Panc1 (cell line): ENCODE measurements at regions not wholly inside any gene's neighbourhood (a gene's known extent, or its start where the extent isn't known, plus 50 kb on each side); places are given as distances from the start of the nearest gene placed in this dataset.

Source experiments
- ATAC-seq: fragments of 200-7000 bp; cut with Tn5 transposase; 2 replicates; pipeline ENCODE4 v1.9.1; 2020; ENCODE audit warnings: mild to moderate bottlenecking, moderate library complexity
- BruUV-seq: library from RNA; stranded (reverse); fragments of 400-500 nt; replicated peaks from 2 replicates; lab custom pipeline; 2021; lab: Mats Ljungman, UMichigan
- CTCF ChIA-PET: fragments of 300-600 bp; sonication (Branson Sonifier 250); formaldehyde crosslinking; loops from one replicate; lab custom pipeline; 2022; ENCODE audit warnings: antibody characterized with exemption; lab: Charles Lee
- POLR2A ChIA-PET: fragments of 300-600 bp; sonication (Branson Sonifier 250); formaldehyde crosslinking; loops from one replicate; lab custom pipeline; 2022; ENCODE audit warnings: antibody characterized with exemption; lab: Charles Lee
- DNase-seq: peaks from one replicate; pipeline ENCODE4 v3.0.0-alpha.2; 2010; ENCODE audit warnings: low read depth, low spot score
- H3K27ac ChIP-seq: 2 replicates; pipeline ENCODE4 v1.5.1; 2011; ENCODE audit warnings: mild to moderate bottlenecking, low read length, inconsistent platforms
- H3K27me3 ChIP-seq: fragments of 200-500 bp; sonication (Bioruptor generic); 2 replicates; pipeline ENCODE4 v1.6.0; 2014; ENCODE audit warnings: low read length, inconsistent platforms; ENCODE audit not compliant: control insufficient read depth, insufficient read depth
- H3K36me3 ChIP-seq: fragments of 200-500 bp; sonication (Bioruptor generic); 2 replicates; pipeline ENCODE4 v1.5.1; 2014; ENCODE audit warnings: inconsistent platforms, mild to moderate bottlenecking, low read length, moderate library complexity; ENCODE audit not compliant: control insufficient read depth, insufficient read depth
- H3K4me1 ChIP-seq: 2 replicates; pipeline ENCODE4 v1.5.1; 2011; ENCODE audit warnings: inconsistent platforms, mild to moderate bottlenecking, low read length, moderate library complexity; ENCODE audit not compliant: control insufficient read depth, insufficient read depth
- H3K4me3 ChIP-seq, 2 experiments: 2 replicates each; pipeline ENCODE4 v1.5.1; 2011 to 2012; ENCODE audit warnings: low read depth in 2 of 2, low read length in 2 of 2, mild to moderate bottlenecking in 2 of 2, inconsistent platforms in 1 of 2, moderate library complexity in 1 of 2
- H3K9me3 ChIP-seq: fragments of 200-500 bp; sonication (Bioruptor generic); 2 replicates; pipeline ENCODE4 v1.5.1; 2014; ENCODE audit warnings: low read depth, mild to moderate bottlenecking, inconsistent platforms, low read length, moderate library complexity; ENCODE audit not compliant: control insufficient read depth, insufficient read depth
- POLR2AphosphoS5 ChIP-seq: IDR thresholded peaks from 2 replicates; pipeline ENCODE4 v1.6.1; 2012; ENCODE audit warnings: mild to moderate bottlenecking, low read depth, low read length, moderate library complexity
- SIN3A ChIP-seq: IDR thresholded peaks from 2 replicates; pipeline ENCODE4 v1.6.1; 2012; ENCODE audit warnings: low read depth, mild to moderate bottlenecking, low read length, moderate library complexity, borderline replicate concordance; ENCODE audit not compliant: insufficient read depth
- TCF7L2 ChIP-seq: IDR thresholded peaks from 2 replicates; pipeline ENCODE4 v1.6.1; 2011; ENCODE audit warnings: mild to moderate bottlenecking, low read depth, low read length, inconsistent platforms
- in situ Hi-C: cut with HindIII; loops from 2 replicates; pipeline ENCODE4 v1.10.0; 2016; ENCODE audit warnings: low sequenced_read_pairs, low pct_unique_long_range_greater_than_20kb
- intact Hi-C: fragments of 100-400 bp; cut with micrococcal nuclease; formaldehyde crosslinking; loops from one replicate; pipeline ENCODE4 v1.10.0; 2022; ENCODE audit not compliant: unreplicated experiment
- TF ChIP-seq, protein P1 (sequence below), 2 experiments: IDR thresholded peaks; 2 replicates each; pipeline ENCODE4 v1.6.1; 2011 to 2012; ENCODE audit warnings: low read depth in 2 of 2, control low read depth in 1 of 2, low read length in 1 of 2, mild to moderate bottlenecking in 1 of 2, moderate library complexity in 1 of 2; ENCODE audit not compliant: insufficient read depth in 1 of 2
- TF ChIP-seq, protein P2 (sequence below): fragments of 450-650 bp; IDR thresholded peaks from 2 replicates; pipeline ENCODE4 v1.5.1; 2017; ENCODE audit warnings: mild to moderate bottlenecking

DNA sequence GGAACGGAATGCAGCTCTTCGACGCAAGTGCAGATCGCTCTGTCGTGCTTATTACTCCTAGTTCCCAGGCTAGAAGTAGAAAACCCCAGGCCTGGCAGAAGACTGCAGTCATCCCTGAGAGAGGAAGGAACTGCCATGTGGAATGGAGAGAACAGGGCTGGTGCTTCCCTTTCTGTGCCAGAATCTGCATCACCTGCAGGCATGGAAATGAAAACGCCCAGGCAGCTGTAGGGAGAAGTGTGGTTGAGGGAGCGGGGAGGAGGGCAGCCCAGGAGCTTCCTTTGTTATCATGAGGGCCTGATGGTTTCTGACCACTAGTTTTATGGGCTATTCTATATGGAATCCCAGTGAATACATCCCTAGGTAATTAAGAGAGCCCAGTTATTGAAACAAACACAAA is 79.4 kb upstream of the SMIM21 start:
- H3K36me3 ChIP-seq, result no peaks in the 10 kb centered on the region
- H3K27me3 ChIP-seq, result no peaks in the 10 kb centered on the region; the same call in 1 of the 2 replicates
- DNase-seq (no peak), ATAC-seq (no peak)
- ChIA-PET POLR2A (no interaction called here), CTCF (no interaction called here)
- H3K9me3 ChIP-seq, result no peaks in the 10 kb centered on the region
- no peaks in the 10 kb centered on the region for H3K4me1 ChIP-seq
- BruUV-seq, result no TSS peak
- H3K27ac ChIP-seq, result no peak overlapping the region
- intact Hi-C loops (no loop called here), in situ Hi-C loops (no loop called here)
- H3K4me3 ChIP-seq, result no peak overlapping the region
- TF ChIP-seq, protein P1, sequence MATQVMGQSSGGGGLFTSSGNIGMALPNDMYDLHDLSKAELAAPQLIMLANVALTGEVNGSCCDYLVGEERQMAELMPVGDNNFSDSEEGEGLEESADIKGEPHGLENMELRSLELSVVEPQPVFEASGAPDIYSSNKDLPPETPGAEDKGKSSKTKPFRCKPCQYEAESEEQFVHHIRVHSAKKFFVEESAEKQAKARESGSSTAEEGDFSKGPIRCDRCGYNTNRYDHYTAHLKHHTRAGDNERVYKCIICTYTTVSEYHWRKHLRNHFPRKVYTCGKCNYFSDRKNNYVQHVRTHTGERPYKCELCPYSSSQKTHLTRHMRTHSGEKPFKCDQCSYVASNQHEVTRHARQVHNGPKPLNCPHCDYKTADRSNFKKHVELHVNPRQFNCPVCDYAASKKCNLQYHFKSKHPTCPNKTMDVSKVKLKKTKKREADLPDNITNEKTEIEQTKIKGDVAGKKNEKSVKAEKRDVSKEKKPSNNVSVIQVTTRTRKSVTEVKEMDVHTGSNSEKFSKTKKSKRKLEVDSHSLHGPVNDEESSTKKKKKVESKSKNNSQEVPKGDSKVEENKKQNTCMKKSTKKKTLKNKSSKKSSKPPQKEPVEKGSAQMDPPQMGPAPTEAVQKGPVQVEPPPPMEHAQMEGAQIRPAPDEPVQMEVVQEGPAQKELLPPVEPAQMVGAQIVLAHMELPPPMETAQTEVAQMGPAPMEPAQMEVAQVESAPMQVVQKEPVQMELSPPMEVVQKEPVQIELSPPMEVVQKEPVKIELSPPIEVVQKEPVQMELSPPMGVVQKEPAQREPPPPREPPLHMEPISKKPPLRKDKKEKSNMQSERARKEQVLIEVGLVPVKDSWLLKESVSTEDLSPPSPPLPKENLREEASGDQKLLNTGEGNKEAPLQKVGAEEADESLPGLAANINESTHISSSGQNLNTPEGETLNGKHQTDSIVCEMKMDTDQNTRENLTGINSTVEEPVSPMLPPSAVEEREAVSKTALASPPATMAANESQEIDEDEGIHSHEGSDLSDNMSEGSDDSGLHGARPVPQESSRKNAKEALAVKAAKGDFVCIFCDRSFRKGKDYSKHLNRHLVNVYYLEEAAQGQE (IDR thresholded peaks at IDR 0.05; ENCODE audit: insufficient read depth in 1 of 2, low read depth in 2 of 2, low read length in 1 of 2), result no peak
- TF ChIP-seq, protein P2, sequence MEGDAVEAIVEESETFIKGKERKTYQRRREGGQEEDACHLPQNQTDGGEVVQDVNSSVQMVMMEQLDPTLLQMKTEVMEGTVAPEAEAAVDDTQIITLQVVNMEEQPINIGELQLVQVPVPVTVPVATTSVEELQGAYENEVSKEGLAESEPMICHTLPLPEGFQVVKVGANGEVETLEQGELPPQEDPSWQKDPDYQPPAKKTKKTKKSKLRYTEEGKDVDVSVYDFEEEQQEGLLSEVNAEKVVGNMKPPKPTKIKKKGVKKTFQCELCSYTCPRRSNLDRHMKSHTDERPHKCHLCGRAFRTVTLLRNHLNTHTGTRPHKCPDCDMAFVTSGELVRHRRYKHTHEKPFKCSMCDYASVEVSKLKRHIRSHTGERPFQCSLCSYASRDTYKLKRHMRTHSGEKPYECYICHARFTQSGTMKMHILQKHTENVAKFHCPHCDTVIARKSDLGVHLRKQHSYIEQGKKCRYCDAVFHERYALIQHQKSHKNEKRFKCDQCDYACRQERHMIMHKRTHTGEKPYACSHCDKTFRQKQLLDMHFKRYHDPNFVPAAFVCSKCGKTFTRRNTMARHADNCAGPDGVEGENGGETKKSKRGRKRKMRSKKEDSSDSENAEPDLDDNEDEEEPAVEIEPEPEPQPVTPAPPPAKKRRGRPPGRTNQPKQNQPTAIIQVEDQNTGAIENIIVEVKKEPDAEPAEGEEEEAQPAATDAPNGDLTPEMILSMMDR, result no peak
- TF ChIP-seq POLR2AphosphoS5 (no peak), TCF7L2 (no peak), SIN3A (no peak)

DNA sequence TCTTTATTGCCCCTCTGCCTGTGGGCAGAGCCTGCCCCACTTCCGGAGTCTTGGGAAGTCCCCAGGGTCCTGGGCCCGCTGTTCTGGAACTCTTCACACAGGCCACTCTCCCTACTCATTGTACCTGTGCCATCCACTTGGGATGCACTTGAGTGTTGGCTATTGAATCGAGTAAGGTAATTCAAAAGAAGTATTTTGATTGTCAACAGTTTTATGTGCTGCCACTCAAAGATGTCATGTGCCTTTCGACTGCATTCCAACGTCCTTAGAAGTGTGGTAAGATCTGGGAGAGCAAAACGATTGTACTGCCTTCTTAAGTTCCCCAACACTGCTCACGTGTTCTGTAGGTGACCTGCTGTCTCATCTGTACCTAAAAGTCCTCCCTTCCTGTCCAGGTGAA is 77.0 kb upstream of the SMIM21 start:
- ATAC-seq (no peak), DNase-seq (no peak)
- Histone ChIP-seq H3K36me3 (no peaks in the 10 kb centered on the region), H3K27me3 (peaks cover 3% of the 10 kb centered on the region; the same call in 1 of the 2 replicates), H3K4me1 (no peaks in the 10 kb centered on the region), H3K27ac (no peak overlapping the region), H3K4me3 (no peak overlapping the region), H3K9me3 (no peaks in the 10 kb centered on the region)
- ChIA-PET POLR2A (no interaction called here), CTCF (no interaction called here)
- TF ChIP-seq, protein P1 (IDR thresholded peaks at IDR 0.05; ENCODE audit: insufficient read depth in 1 of 2, low read depth in 2 of 2, low read length in 1 of 2), result no peak
- TF ChIP-seq TCF7L2 (no peak), POLR2AphosphoS5 (no peak), SIN3A (no peak)
- TF ChIP-seq, protein P2, result no peak
- intact Hi-C loops, result no loop called here
- in situ Hi-C loops, result no loop called here
- no TSS peak for BruUV-seq
